Astrocyte (in vitro differentiated cells and primary cell): ENCODE measurements at regions not wholly inside any gene's neighbourhood (a gene's known extent, or its start where the extent isn't known, plus 50 kb on each side); places are given as distances from the start of the nearest gene placed in this dataset.

Source experiments
- CTCF ChIP-seq: IDR thresholded peaks from 2 replicates; pipeline ENCODE4 v1.5.1; 2011; ENCODE audit warnings: low read depth, mild to moderate bottlenecking, inconsistent platforms, low read length, moderate library complexity; ENCODE audit not compliant: insufficient read depth
- EZH2 ChIP-seq: IDR thresholded peaks from 2 replicates; pipeline ENCODE4 v1.6.1; 2012; ENCODE audit warnings: mild to moderate bottlenecking, low read length, inconsistent platforms; ENCODE audit not compliant: insufficient read depth

DNA sequence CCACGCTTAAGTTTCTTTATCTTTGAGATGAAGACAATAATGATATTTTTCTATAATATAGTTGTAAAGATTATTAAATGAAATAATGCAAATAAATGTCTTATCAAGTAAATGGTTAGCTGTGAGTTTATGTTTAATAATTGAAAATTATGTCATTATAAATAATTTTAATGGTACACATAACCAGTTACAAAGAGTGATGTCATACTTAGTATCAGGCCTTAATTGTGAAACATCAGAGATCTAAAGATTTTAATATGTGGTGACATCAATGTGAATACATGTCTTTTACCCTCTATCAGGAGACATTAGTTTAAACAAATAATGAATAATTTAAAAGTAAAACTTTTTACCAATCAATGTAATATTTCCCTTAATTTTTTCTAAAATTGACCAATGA is 63.8 kb upstream of the P2RY1 start:
- TF ChIP-seq EZH2 (no peak), CTCF (no peak)
